Activated T-helper 1 cell treated with anti-CD3 and anti-CD28 coated beads, Interleukin-12 subunit alpha, Interleukin-12 subunit beta, Interleukin-2, Interleukin-4 antibody, amounts not matched to agents 30 ng/mL and 10 ng/mL and 1 ng/mL, durations not matched to agents 14 hours and 24 hours and 36 hours (primary cell): ENCODE measurements at regions not wholly inside any gene's neighbourhood (a gene's known extent, or its start where the extent isn't known, plus 50 kb on each side); places are given as distances from the start of the nearest gene placed in this dataset.

Experiments
- DNase-seq: peaks from one replicate; pipeline ENCODE4 v3.0.0; 2021; ENCODE audit warnings: low spot score
- H3K27ac Mint-ChIP-seq: one replicate; pipeline ENCODE4 v1.8.0; 2021; ENCODE audit warnings: mild to moderate bottlenecking, mixed read lengths
- H3K27me3 Mint-ChIP-seq: one replicate; pipeline ENCODE4 v1.8.0; 2022; ENCODE audit warnings: mild to moderate bottlenecking, moderate library complexity, mixed read lengths; ENCODE audit not compliant: insufficient read depth
- H3K36me3 Mint-ChIP-seq: one replicate; pipeline ENCODE4 v1.8.0; 2021; ENCODE audit warnings: low read depth, mixed read lengths
- H3K4me1 Mint-ChIP-seq: one replicate; pipeline ENCODE4 v1.8.0; 2021; ENCODE audit warnings: low read depth, mixed read lengths
- H3K4me3 Mint-ChIP-seq: one replicate; pipeline ENCODE4 v1.8.0; 2021; ENCODE audit warnings: mild to moderate bottlenecking, moderate library complexity, mixed read lengths
- H3K9me3 Mint-ChIP-seq: one replicate; pipeline ENCODE4 v1.8.0; 2021; ENCODE audit warnings: mixed read lengths
- intact Hi-C: fragments of 100-400 bp; cut with micrococcal nuclease; formaldehyde crosslinking; loops from one replicate; pipeline ENCODE4 v1.15.1; 2024

GRCh38 chr5:8461543-8461942, 592.6 kb downstream of the MTRR start:
- Mint-ChIP-seq H3K4me1 (peaks cover 6% of the 10 kb centered on the region), H3K9me3 (peaks cover 9% of the 10 kb centered on the region), H3K4me3 (no peak overlapping the region), H3K27ac (no peak overlapping the region), H3K27me3 (no peaks in the 10 kb centered on the region), H3K36me3 (peaks cover 2% of the 10 kb centered on the region)
- DNase-seq: no peak
- intact Hi-C loops: no loop called here

GRCh38 chr5:8462565-8462964, 593.6 kb downstream of the MTRR start:
- Mint-ChIP-seq H3K27ac (no peak overlapping the region), H3K27me3 (no peaks in the 10 kb centered on the region), H3K4me3 (no peak overlapping the region), H3K4me1 (no peaks in the 10 kb centered on the region), H3K36me3 (peaks cover 2% of the 10 kb centered on the region), H3K9me3 (peaks cover 6% of the 10 kb centered on the region)
- intact Hi-C loops: no loop called here
- no peak for DNase-seq

GRCh38 chr5:8470489-8470888, 601.5 kb downstream of the MTRR start:
- intact Hi-C loops: no loop called here
- DNase-seq: no peak
- Mint-ChIP-seq H3K27ac (no peak overlapping the region), H3K9me3 (peaks cover 20% of the 10 kb centered on the region), H3K4me3 (no peak overlapping the region), H3K4me1 (no peaks in the 10 kb centered on the region), H3K36me3 (no peaks in the 10 kb centered on the region), H3K27me3 (no peaks in the 10 kb centered on the region)

GRCh38 chr5:8471581-8471980, 602.6 kb downstream of the MTRR start:
- H3K36me3 Mint-ChIP-seq: no peaks in the 10 kb centered on the region
- intact Hi-C loops: no loop called here
- H3K9me3 Mint-ChIP-seq: peaks cover 25% of the 10 kb centered on the region
- H3K4me1 Mint-ChIP-seq: no peaks in the 10 kb centered on the region
- no peak overlapping the region for H3K27ac Mint-ChIP-seq
- no peaks in the 10 kb centered on the region for H3K27me3 Mint-ChIP-seq
- DNase-seq: no peak
- H3K4me3 Mint-ChIP-seq: no peak overlapping the region

- Mint-ChIP-seq H3K9me3 (peaks cover 22% of the 10 kb centered on the region), H3K4me3 (no peak overlapping the region), H3K27me3 (no peaks in the 10 kb centered on the region), H3K36me3 (no peaks in the 10 kb centered on the region), H3K27ac (no peak overlapping the region), H3K4me1 (no peaks in the 10 kb centered on the region)
- DNase-seq: no peak
- intact Hi-C loops: no loop called here
Observed at GRCh38 chr5:8473016-8473415, 604.1 kb downstream of the MTRR start.

GRCh38 chr5:8473827-8474568, 605.0 kb downstream of the MTRR start:
- H3K4me1 Mint-ChIP-seq: no peaks in the 10 kb centered on the region
- no peak overlapping the region for H3K27ac Mint-ChIP-seq
- no peaks in the 10 kb centered on the region for H3K27me3 Mint-ChIP-seq
- no peaks in the 10 kb centered on the region for H3K36me3 Mint-ChIP-seq
- H3K9me3 Mint-ChIP-seq: peaks cover 22% of the 10 kb centered on the region
- DNase-seq: no peak
- intact Hi-C loops: no loop called here
- no peak overlapping the region for H3K4me3 Mint-ChIP-seq

- no peaks in the 10 kb centered on the region for H3K4me1 Mint-ChIP-seq
- H3K9me3 Mint-ChIP-seq: peaks cover 21% of the 10 kb centered on the region
- no peaks in the 10 kb centered on the region for H3K36me3 Mint-ChIP-seq
- H3K27me3 Mint-ChIP-seq: no peaks in the 10 kb centered on the region
- H3K4me3 Mint-ChIP-seq: no peak overlapping the region
- no peak overlapping the region for H3K27ac Mint-ChIP-seq
- intact Hi-C loops: no loop called here
- DNase-seq: no peak
Observed at GRCh38 chr5:8474569-8474930, 605.6 kb downstream of the MTRR start.

GRCh38 chr5:8478326-8478725, 609.4 kb downstream of the MTRR start:
- H3K27me3 Mint-ChIP-seq: no peaks in the 10 kb centered on the region
- H3K4me3 Mint-ChIP-seq: no peak overlapping the region
- no peak overlapping the region for H3K27ac Mint-ChIP-seq
- DNase-seq: no peak
- H3K9me3 Mint-ChIP-seq: peaks cover 4% of the 10 kb centered on the region
- intact Hi-C loops: no loop called here
- no peaks in the 10 kb centered on the region for H3K36me3 Mint-ChIP-seq
- H3K4me1 Mint-ChIP-seq: no peaks in the 10 kb centered on the region

GRCh38 chr5:8481007-8481406, 612.1 kb downstream of the MTRR start:
- no peak for DNase-seq

GRCh38 chr5:8491254-8491653, 622.3 kb downstream of the MTRR start:
- DNase-seq: no peak
- Mint-ChIP-seq H3K9me3 (peaks cover 27% of the 10 kb centered on the region), H3K27ac (no peak overlapping the region), H3K27me3 (no peaks in the 10 kb centered on the region), H3K36me3 (no peaks in the 10 kb centered on the region), H3K4me3 (no peak overlapping the region), H3K4me1 (no peaks in the 10 kb centered on the region)
- intact Hi-C loops: no loop called here

More at GRCh38 chr5:8481007-8481406, 612.1 kb downstream of the MTRR start:
- no peaks in the 10 kb centered on the region for H3K27me3 Mint-ChIP-seq
- H3K4me3 Mint-ChIP-seq: no peak overlapping the region
- intact Hi-C loops: no loop called here
- no peak overlapping the region for H3K27ac Mint-ChIP-seq
- H3K36me3 Mint-ChIP-seq: no peaks in the 10 kb centered on the region
- no peaks in the 10 kb centered on the region for H3K4me1 Mint-ChIP-seq
- peaks cover 5% of the 10 kb centered on the region for H3K9me3 Mint-ChIP-seq

- H3K4me1 Mint-ChIP-seq: no peaks in the 10 kb centered on the region
- intact Hi-C loops: no loop called here
- H3K27ac Mint-ChIP-seq: no peak overlapping the region
- H3K4me3 Mint-ChIP-seq: no peak overlapping the region
- H3K27me3 Mint-ChIP-seq: no peaks in the 10 kb centered on the region
- no peaks in the 10 kb centered on the region for H3K36me3 Mint-ChIP-seq
- H3K9me3 Mint-ChIP-seq: peaks cover 36% of the 10 kb centered on the region
- no peak for DNase-seq
Observed at GRCh38 chr5:8493176-8493575, 624.2 kb downstream of the MTRR start.

GRCh38 chr5:8500426-8500825, 631.5 kb downstream of the MTRR start:
- intact Hi-C loops: no loop called here
- H3K27me3 Mint-ChIP-seq: no peaks in the 10 kb centered on the region
- H3K9me3 Mint-ChIP-seq: peaks cover 42% of the 10 kb centered on the region
- DNase-seq: no peak
- no peak overlapping the region for H3K27ac Mint-ChIP-seq
- no peaks in the 10 kb centered on the region for H3K4me1 Mint-ChIP-seq
- H3K4me3 Mint-ChIP-seq: no peak overlapping the region
- H3K36me3 Mint-ChIP-seq: no peaks in the 10 kb centered on the region

GRCh38 chr5:8505196-8505595, 636.2 kb downstream of the MTRR start:
- H3K36me3 Mint-ChIP-seq: no peaks in the 10 kb centered on the region
- no peak for DNase-seq
- no peak overlapping the region for H3K4me3 Mint-ChIP-seq
- H3K27ac Mint-ChIP-seq: no peak overlapping the region
- H3K27me3 Mint-ChIP-seq: no peaks in the 10 kb centered on the region
- intact Hi-C loops: no loop called here
- H3K9me3 Mint-ChIP-seq: peaks cover 15% of the 10 kb centered on the region
- H3K4me1 Mint-ChIP-seq: no peaks in the 10 kb centered on the region

GRCh38 chr5:8508231-8508630, 639.3 kb downstream of the MTRR start:
- peaks cover 4% of the 10 kb centered on the region for H3K9me3 Mint-ChIP-seq
- DNase-seq: no peak
- intact Hi-C loops: no loop called here
- H3K4me3 Mint-ChIP-seq: no peak overlapping the region
- H3K36me3 Mint-ChIP-seq: no peaks in the 10 kb centered on the region
- H3K4me1 Mint-ChIP-seq: no peaks in the 10 kb centered on the region
- no peak overlapping the region for H3K27ac Mint-ChIP-seq
- H3K27me3 Mint-ChIP-seq: no peaks in the 10 kb centered on the region
